Kidney glomerular epithelial cell (primary cell): ENCODE measurements at regions not wholly inside any gene's neighbourhood (a gene's known extent, or its start where the extent isn't known, plus 50 kb on each side); places are given as distances from the start of the nearest gene placed in this dataset.
"Not testable (repeated sequence)": the region's sequence is repeated elsewhere in the genome, so short reads cannot be mapped to it uniquely, and the experiment has no call there.

Experiments used
- DNase-seq: peaks from one replicate; lab custom pipeline; 2025; lab: John Stamatoyannopoulos, UW

DNA sequence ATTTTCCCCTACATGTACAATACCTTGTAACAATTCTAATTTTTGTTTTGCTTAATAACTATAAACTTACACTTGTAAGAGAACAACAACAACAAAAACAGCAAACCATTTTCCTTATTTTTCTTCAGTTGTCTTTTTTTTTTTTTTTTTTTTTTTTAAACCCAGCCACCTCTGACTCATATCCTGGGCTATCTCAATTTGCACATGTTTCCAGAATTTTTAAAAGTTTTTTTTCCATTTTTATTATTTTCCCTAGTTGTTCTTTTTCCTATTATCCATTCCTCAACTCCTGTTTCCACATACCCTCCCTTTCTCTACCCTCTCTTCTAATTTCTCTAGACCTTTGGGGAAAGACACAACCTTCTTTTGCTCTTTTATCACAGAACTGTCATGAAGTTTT lies 112.5 kb downstream of the EFEMP1 start:
- no peak for DNase-seq

DNA sequence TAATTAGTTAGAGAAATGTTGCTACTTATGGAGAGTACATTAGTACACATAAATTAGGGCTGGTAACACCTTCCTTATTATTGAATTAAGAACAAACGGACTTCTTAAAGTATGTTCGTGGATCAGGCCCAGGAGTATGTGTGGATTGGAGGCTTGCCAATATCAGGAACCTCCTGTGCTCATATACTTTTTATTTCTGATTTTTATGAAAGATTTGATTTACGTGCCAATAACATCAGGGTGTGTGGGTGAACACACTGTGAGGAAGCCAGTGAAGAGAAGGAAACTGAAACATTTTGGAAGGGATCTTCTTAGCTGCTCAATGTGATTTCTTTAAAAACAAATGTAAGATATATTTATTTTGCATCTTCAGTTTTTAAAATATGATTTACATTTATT lies 113.0 kb downstream of the EFEMP1 start:
- no peak for DNase-seq

DNA sequence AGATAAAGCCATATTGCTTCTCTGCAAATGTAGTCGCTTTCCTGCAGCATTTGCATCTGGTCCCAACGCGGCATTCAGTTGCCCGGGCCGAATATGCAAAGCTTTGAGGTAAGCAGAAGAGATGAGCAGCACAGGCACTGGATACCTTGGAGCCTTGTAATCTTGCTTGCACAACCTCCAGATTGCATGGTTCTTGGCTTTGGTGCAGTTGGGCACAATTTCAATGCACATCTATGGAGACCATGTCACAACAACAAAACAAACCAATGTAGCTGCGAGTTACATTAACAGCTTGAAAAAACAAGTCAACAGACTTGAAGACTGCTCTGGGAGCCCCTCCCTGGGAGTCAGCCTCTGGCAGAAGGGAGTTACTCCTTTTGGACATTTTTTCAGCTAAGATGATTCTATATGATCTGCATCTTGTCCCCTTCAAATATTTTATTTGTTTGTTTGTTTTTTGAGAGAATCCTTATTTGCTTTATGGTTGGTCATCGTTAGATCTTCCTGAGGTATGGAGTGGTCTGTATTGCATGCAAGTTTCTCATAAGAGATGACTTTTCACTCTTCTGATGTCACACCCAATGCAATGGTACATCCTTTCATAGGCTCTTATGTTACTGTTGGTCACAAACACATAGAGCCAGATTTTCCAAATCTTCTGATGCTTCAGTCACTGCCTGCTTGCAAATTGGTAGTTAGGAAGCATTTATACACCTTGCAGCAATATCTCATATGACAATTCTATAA lies 113.5 kb downstream of the EFEMP1 start:
- DNase-seq, result no peak

DNA sequence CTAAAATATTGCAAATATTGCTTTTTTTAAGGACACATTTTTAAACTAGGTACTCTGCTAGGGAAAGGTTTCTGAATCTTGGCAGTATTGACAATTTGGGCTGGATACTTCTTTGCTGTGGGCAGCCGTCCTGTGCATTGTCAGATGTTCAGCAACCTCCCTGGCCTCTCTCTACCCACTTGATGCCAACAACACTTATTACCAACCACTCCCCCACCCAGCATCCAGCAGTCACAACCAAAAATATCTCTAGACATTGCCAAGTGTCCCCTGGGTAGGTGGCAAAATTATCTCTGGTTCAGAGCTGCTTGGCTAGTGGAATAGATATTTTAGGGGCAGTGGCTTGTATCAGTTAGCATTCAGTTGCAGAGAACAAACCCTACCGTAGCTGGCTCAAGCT lies 114.3 kb upstream of the PNPT1 start:
- DNase-seq, result no peak

DNA sequence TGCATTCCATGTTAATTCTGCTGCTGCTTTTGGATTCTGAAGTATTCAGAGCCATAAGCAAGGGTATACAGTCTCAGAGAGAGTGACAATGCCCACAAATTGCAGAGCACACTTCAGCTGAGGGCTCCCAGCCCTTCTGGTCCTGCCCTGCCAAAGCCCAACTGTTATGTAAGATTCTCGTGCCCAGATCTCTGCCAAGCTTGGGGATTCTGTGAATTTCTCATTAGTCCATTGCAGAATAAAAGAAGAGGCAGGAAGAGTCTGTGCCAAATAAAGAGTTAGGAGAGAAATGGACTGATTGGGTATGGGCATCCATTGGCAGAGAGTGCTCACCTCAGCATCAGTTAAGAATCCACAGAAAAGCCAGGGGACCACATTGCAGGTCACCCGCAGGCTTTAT lies 112.0 kb upstream of the PNPT1 start:
- DNase-seq, result no peak

DNA sequence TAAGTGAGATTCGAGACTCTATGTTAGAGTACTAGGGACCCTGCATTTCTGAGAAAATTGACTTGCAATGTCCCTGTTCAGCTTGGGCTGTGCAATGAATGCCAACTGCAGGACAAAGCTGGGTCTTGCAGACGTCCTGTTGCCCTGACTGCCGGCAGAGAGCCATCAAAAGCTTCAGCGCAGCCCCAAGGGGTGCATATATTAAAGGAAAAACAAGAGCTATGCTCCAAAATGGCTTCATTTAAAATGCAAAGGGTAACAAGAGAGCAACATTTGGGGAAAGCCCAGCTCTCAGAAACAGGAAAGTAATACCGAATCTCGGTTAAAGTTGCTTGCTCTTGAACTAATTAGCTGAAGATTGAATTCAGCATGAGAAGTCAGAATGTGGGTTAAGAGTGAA lies 110.9 kb upstream of the PNPT1 start:
- no peak for DNase-seq

DNA sequence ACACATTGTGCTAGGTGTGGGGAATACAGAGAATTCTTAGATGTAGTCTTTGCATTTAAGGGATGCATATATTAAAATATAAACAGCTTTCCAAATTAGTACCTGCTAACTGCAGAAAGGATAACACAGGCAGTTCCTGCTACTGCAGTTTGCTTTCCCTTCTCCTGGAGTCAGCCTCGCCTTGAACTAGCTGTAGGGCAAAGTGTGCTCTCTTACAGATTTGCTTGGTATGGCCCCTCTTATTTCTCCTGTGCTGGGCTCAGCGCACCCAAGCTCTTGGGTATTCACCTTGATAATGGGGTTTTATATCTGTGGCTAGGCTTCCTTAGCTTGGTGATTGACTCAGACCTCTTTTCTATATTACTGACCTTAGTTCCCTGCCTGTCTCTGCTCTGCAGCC lies 108.4 kb upstream of the PNPT1 start:
- no peak for DNase-seq

DNA sequence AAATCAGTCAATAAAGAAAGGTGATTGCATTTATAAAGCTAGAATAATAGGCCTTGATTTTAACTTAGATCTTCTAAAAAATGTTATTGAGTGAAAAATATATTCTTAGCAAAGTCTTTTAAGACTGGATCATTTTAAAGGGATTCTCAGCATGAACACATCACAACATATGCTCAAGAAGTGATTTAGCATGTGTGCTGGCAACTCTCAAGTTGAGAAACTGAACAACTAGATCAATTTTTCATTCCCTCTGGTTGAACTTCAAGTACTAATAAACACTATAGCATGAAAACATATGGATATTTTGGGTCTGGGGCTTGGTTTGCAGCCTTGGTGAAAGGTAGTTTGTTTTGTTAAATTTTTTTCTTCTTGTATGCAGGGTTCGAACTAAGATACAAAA lies 107.8 kb upstream of the PNPT1 start:
- no peak for DNase-seq

DNA sequence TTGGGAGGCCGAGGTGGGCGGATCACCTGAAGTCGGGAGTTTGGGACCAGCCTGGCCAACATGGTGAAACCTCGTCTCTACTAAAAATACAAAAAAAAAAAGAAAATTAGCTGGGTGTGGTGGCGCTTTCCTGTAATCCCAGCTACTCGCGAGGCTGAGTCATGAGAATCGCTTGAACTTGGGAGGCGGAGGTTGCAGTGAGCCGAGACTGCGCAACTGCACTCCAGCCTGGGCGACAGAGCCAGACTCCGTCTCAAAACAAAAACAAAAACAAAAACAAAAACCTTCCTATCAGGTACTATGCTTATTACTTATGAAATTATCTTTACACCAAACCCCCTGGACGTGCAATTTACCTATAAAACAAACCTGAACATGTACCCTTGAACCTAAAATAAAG lies 106.0 kb upstream of the PNPT1 start:
- DNase-seq, result not testable (repeated sequence)

DNA sequence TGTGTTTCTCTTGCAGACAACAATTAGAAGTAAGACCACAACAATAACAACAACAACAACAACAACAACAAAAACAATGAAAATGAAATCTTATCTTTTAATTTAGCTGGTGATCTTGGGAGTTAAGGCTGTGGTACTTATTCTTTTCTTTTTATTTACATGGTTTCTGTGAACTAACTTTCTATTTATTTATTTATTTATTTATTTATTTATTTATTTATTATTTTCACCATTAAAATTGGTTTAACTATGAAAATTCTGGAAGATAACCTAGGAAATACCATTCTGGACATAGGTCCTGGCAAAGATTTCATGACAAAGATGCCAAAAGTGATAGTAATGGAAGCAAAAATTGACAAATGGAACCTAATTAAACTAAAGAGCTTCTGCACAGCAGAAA lies 102.5 kb upstream of the PNPT1 start:
- DNase-seq, result no peak

DNA sequence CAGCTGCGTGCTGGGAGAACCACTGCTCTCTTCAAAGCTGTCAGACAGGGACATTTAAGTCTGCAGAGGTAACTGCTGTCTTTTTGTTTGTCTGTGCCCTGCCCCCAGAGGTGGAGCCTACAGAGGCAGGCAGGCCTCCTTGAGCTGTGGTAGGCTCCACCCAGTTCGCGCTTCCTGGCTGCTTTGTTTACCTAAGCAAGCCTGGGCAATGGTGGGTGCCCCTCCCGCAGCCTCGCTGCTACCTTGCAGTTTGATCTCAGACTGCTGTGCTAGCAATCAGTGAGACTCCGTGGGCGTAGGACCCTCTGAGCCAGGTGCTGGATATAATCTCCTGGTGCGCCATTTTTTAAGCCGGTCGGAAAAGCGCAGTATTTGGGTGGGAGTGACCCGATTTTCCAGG lies 100.0 kb upstream of the PNPT1 start:
- not testable (repeated sequence) for DNase-seq

DNA sequence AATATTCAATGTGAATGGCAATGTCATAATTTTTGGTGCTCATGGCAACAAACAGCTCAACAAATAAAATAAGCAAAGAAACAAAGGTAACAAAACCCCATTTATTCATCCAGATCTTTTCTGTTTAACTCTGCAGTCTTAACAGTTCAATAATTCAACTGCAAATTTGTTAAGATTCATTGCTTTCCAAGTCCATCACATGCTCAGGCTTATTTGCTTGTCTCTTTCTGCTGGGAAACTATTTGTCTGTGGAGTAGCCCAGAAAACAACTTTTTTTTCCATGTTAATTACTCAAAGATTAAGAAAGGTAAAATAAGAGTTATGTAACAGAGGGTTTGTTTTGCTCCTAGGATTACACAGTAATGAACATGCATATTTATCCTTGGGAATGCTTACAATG lies 92.6 kb upstream of the PNPT1 start:
- DNase-seq, result no peak

DNA sequence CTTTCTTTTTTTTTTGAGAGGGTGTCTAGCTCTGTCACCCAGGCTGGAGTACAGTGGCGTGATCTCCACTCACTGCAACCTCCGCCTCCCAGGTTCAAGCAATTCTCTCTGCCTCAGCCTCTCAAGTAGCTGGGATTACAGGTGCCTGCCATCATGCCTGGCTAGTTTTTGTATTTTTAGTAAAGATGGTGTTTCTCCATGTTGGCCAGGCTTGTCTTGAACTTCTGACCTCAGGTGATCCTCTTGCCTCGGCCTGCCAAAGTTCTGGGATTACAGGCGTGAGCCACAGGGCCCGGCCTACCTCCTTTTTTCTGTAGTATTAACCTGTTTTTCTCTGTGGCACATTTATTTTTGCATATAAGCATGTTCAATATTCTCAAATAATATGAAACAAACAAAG lies 90.1 kb upstream of the PNPT1 start:
- DNase-seq, result not testable (repeated sequence)

DNA sequence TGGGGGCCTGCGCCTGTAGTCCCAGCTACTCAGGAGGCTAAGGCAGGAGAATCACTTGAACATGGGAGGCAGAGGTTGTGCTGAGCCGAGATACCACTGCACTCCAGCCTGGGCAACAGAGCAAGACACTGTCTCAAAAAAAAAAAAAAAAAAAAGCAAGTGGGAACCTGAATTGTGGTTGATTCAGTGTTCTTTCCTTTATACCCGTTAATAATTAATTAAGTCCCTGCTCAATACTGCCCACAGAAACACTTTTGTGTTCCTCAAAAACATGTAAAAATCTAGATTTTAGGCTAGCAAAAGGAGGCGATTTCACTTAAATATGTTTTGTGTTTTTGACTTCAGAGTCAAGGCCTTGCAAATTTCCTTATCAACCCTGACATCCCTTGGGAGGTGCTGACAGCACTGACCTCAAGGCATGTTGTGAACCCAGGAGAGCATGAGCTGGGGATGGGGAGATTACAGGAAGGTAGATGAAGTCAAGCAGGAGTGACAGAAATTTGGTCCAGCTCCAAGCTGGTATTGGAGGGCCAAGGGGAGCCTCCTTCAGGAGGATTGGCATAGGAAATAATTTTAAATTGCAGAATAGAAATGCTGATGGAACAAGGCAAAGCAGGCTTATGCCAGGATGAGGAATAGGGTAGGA lies 89.0 kb upstream of the PNPT1 start:
- DNase-seq, result no peak

DNA sequence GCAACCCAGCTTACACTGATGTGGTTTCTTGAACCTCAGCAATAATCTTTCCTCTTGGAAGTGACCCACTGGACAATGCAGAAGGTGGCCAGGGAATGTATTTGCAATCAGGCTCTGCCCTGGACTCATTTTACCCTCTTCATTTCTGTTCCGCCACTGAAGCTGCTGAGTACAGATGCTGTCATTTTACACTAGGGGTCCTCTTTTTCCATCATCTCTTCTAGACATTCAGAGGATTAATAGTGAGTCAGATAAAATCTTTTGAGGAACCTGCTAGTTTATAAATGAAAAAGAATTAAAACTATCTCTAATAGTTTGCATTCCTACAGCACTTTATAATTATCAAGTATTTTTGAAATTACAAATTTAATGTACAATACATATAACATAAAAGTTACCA lies 87.9 kb upstream of the PNPT1 start:
- DNase-seq, result no peak

DNA sequence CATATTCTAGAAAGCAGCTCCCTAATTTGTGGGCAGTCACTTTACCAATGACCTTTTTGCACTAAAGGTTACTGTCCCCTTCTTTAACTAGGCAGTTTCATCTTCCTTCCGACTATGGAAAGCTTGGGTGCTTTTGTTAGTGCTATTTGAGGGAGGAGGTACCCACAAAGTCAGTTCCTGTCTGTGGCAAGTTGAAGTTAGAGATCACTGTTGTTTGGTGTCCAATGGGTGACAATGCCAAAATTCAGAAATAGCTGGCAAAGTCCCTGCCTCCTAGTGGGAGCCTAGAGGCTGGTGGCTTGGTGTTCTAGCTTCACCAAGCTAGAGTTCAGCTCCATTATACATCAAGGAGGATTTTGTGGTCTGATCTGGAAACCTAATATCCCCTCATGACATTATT lies 87.1 kb upstream of the PNPT1 start:
- DNase-seq, result no peak

DNA sequence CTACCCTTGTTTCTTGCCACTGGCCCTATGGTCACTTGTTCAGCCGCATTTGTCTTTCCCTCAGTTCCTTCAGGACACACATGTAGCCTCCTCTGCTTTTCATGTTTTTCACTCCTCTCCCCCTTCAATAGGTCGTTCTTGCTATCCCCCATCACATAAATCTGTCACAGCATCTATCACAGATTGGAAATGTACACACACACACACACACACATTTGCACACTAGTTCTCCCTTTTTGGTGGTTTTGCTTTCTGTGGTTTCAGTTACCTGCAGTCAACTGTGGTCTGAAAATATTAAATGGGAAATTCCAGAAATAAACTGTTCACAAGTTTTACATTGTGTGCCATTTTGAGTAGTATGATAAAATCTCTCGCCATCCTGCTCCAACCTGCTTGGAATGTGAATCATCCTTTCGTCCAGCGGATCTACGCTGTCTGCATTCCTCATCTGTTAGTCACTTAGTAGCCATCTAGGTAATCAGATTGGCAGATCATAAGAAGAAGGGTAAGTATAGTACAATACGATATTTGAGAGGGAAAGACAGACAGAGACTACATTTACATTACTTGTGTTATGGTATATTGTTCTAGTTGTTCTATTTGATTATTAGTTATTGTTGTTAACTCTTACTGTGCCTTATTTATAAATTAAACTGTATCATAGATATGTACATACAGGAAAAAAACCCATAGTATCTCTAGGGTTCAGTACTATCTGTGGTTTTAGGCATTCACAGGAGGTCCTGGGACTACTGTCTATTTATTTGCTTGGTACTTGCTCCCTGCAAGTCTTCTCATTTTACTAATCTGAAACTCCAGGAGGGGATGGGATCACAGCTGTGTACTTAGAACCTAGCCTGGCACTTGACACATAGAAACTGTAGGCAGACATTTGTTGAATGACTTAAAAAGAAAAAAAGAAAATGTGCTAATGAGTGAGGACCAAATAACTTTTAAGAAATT lies 86.1 kb upstream of the PNPT1 start:
- DNase-seq, result peak; percentile 33

DNA sequence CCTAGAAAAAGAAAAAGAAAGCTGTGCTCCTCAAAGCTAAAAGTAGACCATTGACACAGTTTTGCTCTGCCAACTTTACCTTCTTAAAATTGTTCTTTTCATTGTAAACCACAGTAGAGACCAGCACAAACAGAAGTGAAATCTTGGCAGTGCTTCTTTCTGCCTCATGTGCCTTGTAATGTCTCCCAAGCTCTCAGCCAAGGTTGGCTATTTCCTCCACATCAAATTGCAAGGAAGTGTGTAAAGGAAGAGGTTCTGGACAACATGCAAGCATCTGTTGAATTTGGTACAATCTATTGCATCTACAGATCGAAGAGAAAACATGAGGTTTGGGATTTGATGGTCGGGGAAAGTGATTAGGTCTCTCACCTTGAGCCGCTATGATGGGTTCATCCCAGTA lies 83.3 kb upstream of the PNPT1 start:
- no peak for DNase-seq

DNA sequence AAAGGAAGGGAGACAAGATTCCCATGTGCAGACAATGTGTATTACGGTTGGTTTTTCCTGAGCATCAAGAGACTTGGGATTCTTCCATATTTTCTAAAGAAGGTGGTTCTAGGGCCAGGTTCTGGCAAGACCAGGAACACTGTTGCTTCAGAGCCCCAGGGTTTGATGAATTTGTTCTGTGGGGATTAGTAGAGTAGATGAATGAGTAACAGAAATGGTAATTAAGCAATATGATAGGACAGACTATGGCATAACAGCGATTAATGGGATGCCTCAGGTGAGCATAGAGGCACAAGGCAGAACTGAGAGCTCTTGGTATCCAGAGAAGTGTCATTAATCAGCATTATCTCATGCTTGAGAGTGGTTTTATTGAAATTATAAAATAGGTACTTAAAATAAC lies 82.8 kb upstream of the PNPT1 start:
- DNase-seq, result no peak

DNA sequence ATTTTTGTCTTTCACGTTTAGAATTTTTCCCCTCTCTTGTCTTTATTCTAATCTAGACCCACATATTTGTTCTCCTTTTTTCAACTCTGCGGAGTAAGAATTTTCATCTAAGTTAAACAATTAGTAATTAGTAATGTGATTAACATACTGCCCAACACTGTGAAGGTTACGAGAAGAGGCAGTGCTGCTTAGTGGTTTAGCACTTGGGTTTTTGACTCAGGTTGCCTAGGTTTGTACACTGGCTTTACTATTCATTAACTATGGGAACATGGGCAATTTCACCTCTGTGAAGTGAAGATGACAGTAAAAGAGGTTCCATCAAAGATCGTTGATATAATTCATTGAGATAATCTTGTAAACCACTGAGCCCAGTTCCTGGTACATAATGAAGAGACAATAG lies 82.2 kb upstream of the PNPT1 start:
- no peak for DNase-seq

DNA sequence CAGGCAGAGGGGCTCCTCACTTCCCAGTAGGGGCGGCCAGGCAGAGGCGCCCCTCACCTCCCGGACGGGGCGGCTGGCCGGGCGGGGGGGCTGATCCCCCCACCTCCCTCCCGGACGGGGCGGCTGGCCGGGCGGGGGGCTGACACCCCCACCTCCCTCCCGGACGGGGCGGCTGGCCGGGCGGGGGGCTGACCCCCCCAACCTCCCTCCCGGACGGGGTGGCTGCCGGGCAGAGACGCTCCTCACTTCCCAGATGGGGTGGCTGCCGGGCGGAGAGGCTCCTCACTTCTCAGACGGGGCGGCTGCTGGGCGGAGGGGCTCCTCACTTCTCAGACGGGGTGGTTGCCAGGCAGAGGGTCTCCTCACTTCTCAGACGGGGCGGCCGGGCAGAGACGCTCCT lies 80.0 kb upstream of the PNPT1 start:
- DNase-seq, result not testable (repeated sequence)

DNA sequence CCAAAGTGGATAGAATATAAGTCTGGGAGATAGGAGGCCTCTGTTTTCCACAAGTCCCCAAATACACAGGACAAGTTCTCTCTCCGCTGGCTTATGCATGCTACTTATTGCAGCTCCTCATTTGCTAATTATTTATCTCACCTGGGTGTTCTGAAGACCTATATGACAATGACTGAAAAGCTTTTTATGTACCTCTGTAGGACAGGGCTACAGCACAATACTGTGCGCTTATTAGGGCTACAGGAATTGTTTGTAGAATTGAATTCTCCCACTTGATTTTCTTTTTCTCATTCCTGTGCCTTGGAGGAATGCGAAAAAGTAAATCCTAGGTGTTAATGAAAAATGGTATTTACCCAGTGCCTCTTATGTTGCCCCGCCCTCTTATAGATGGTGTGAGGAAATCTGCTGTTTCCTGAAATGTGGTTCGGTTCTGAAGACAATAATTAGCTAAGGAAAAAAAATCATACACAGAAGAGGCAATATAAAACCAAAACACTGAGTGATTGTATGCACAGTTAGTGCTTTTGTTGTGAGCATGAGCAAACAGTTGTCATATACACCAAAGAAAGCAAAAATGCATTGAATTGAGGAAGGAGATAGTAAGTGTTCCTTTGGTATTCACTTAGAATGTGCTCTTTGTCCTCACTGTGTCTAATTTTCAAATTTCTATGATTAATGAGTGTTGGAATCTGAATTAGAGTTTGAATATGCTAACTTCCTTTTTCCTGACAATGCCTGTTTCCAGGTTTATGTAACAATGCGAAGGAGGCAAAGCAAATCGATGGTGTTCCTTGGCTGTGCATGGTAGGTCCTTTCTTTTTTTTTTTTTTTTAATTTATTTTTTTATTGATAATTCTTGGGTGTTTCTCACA lies 78.7 kb upstream of the PNPT1 start:
- DNase-seq, result no peak
